CD1c-positive myeloid dendritic cell (primary cell): ENCODE measurements at regions not wholly inside any gene's neighbourhood (a gene's known extent, or its start where the extent isn't known, plus 50 kb on each side); places are given as distances from the start of the nearest gene placed in this dataset.

Experiments
- DNase-seq: peaks from one replicate; pipeline ENCODE4 v3.0.0-alpha.2; 2016; ENCODE audit errors: extremely low spot score

- no peak for DNase-seq
Observed at GRCh38 chr17:71681427-71682173, 439.2 kb upstream of the SOX9 start.

GRCh38 chr17:71682174-71682494, 438.7 kb upstream of the SOX9 start:
- no peak for DNase-seq

- no peak for DNase-seq
Observed at GRCh38 chr17:71689782-71690181, 431.0 kb upstream of the SOX9 start.

GRCh38 chr17:71699907-71700306, 420.9 kb upstream of the SOX9 start:
- no peak for DNase-seq

- DNase-seq, result no peak
Observed at GRCh38 chr17:71703701-71704100, 417.1 kb upstream of the SOX9 start.

GRCh38 chr17:71709271-71709890, 411.4 kb upstream of the SOX9 start:
- no peak for DNase-seq

- no peak for DNase-seq
Observed at GRCh38 chr17:71709946-71710345, 410.9 kb upstream of the SOX9 start.

GRCh38 chr17:71710816-71711215, 410.0 kb upstream of the SOX9 start:
- no peak for DNase-seq

GRCh38 chr17:71713846-71714245, 407.0 kb upstream of the SOX9 start:
- no peak for DNase-seq

- no peak for DNase-seq
Observed at GRCh38 chr17:71724339-71724738, 396.5 kb upstream of the SOX9 start.

- DNase-seq, result no peak
Observed at GRCh38 chr17:71725811-71726210, 395.0 kb upstream of the SOX9 start.

GRCh38 chr17:71726341-71726740, 394.5 kb upstream of the SOX9 start:
- no peak for DNase-seq

GRCh38 chr17:71727292-71727691, 393.5 kb upstream of the SOX9 start:
- DNase-seq, result no peak

GRCh38 chr17:71727723-71728122, 393.1 kb upstream of the SOX9 start:
- no peak for DNase-seq

GRCh38 chr17:71730871-71731270, 389.9 kb upstream of the SOX9 start:
- no peak for DNase-seq

- DNase-seq, result no peak
Observed at GRCh38 chr17:71735893-71736292, 384.9 kb upstream of the SOX9 start.

GRCh38 chr17:71740866-71741265, 380.0 kb upstream of the SOX9 start:
- DNase-seq, result no peak

- DNase-seq, result no peak
Observed at GRCh38 chr17:71741836-71742235, 379.0 kb upstream of the SOX9 start.

GRCh38 chr17:71748872-71749271, 371.9 kb upstream of the SOX9 start:
- DNase-seq, result no peak

GRCh38 chr17:71753070-71753469, 367.8 kb upstream of the SOX9 start:
- no peak for DNase-seq

GRCh38 chr17:71757156-71757555, 363.7 kb upstream of the SOX9 start:
- no peak for DNase-seq

- no peak for DNase-seq
Observed at GRCh38 chr17:71757956-71758355, 362.9 kb upstream of the SOX9 start.

- DNase-seq, result no peak
Observed at GRCh38 chr17:71759422-71760060, 361.3 kb upstream of the SOX9 start.
